ENCODE measurements at regions not wholly inside any gene's neighbourhood (a gene's known extent, or its start where the extent isn't known, plus 50 kb on each side); places are given as distances from the start of the nearest gene placed in this dataset.

DNA sequence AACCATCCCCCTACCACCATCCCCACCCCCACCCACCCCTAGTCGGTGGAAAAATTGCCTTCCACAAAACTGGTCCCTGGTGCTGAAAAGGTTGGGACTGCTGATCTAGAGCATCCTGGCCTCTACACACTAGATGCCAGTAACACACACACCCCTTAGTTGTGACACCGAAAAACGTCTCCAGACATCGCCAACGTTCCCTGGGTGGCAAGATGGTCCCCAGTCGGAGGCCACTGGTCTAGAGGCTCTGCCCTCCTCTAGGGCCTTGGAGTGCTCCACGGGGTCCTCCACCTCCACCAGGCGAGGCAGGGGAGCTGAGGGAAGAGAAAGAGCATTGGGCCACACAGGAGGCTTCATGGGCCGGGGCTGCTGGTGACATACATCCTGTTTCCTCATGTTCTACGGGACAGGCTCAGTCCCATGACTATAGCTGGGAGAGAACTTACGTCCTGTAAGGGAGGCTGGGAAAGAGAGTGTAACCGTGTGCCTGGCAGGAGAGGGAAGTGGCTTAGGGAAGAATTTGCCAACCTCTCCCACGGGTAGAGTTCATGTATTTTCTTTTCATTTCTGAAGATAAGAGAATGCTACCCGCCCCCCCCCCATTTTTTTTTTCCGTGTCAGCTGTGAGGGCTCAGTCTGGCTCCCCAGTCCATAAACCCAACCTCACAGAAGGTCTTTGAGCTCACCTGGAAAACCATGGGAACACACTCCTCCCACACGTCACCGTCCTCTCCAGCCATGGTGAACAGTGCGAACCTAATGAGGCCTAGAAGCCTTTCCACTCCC is 132.7 kb upstream of the MYCN start:
- TF ChIP-seq, protein P1, sequence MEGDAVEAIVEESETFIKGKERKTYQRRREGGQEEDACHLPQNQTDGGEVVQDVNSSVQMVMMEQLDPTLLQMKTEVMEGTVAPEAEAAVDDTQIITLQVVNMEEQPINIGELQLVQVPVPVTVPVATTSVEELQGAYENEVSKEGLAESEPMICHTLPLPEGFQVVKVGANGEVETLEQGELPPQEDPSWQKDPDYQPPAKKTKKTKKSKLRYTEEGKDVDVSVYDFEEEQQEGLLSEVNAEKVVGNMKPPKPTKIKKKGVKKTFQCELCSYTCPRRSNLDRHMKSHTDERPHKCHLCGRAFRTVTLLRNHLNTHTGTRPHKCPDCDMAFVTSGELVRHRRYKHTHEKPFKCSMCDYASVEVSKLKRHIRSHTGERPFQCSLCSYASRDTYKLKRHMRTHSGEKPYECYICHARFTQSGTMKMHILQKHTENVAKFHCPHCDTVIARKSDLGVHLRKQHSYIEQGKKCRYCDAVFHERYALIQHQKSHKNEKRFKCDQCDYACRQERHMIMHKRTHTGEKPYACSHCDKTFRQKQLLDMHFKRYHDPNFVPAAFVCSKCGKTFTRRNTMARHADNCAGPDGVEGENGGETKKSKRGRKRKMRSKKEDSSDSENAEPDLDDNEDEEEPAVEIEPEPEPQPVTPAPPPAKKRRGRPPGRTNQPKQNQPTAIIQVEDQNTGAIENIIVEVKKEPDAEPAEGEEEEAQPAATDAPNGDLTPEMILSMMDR (IDR thresholded peaks at IDR 0.05; ENCODE audit: low read length, missing control alignments), result no peak
- DNase-seq (ENCODE audit: low read depth), result no peak
- no peak overlapping the region for H3K4me3 ChIP-seq (replicated peaks; ENCODE audit: low read depth, low read length)

DNA sequence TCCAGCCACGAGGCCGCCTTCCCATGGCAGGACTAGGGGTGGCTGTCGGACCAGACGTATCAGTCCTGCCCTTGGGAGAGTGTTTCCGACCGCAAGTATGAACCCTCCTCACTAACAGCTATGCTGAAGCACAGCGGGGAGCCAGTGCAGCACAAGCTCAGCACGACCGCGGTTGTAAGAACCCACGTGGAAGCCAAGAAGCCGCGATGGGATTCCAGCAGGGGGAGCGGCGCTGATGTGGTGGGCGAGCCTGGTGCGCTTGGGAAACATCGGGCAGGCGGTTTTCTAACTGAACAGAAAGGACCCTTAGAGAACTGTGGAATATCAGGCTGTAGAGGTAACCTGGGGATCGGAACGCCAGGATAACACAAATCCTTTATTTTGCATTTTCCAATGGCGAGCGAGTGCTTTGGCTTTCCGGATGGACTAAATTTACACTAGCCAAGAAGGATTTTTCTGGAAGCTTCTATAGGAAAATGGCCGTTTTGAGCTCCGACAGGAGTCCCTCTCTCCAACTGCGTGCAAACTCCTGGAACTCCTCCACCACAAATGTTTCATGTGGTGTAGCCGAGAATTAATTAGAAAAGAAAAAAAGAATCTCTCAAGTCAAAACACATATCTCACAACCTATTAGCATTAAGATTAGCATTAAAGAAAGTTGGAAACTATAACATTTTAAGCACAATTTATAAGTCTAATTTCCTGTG is 132.0 kb upstream of the MYCN start:
- H3K4me3 ChIP-seq (replicated peaks; ENCODE audit: low read depth, low read length), result no peak overlapping the region
- TF ChIP-seq, protein P1 (IDR thresholded peaks at IDR 0.05; ENCODE audit: low read length, missing control alignments), result no peak

DNA sequence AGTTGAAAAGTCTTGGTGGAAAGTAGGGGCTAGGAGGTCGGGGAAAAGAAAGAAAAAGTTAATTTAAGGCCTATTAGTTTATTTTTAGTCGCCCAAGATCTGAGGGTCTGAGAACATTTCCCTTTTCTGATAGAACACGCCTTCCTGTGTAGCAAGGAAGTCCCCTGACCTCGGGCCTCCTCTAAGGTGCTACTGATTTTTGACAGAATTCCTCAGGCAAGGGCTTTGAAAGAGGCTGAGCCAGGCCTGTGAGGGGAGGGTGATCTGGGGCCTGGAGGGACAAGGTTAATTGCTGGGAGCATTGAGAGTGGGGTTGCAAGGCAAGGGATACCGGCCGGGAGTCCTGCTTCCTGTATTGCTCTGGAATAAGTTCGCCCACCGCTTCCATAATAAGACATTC is 131.4 kb upstream of the MYCN start:
- DNase-seq (ENCODE audit: low read depth), result no peak
- TF ChIP-seq, protein P1 (IDR thresholded peaks at IDR 0.05; ENCODE audit: low read length, missing control alignments), result no peak
- no peak overlapping the region for H3K4me3 ChIP-seq (replicated peaks; ENCODE audit: low read depth, low read length)

More for the DNA sequence above, 132.0 kb upstream of the MYCN start:
- DNase-seq (ENCODE audit: low read depth), result no peak

GRCh38 chr2:15809404-15809803 is 130.9 kb upstream of the MYCN start:
- TF ChIP-seq, protein P1 (IDR thresholded peaks at IDR 0.05; ENCODE audit: low read length, missing control alignments), result no peak
- no peak overlapping the region for H3K4me3 ChIP-seq (replicated peaks; ENCODE audit: low read depth, low read length)
- no peak for DNase-seq (ENCODE audit: low read depth)

DNA sequence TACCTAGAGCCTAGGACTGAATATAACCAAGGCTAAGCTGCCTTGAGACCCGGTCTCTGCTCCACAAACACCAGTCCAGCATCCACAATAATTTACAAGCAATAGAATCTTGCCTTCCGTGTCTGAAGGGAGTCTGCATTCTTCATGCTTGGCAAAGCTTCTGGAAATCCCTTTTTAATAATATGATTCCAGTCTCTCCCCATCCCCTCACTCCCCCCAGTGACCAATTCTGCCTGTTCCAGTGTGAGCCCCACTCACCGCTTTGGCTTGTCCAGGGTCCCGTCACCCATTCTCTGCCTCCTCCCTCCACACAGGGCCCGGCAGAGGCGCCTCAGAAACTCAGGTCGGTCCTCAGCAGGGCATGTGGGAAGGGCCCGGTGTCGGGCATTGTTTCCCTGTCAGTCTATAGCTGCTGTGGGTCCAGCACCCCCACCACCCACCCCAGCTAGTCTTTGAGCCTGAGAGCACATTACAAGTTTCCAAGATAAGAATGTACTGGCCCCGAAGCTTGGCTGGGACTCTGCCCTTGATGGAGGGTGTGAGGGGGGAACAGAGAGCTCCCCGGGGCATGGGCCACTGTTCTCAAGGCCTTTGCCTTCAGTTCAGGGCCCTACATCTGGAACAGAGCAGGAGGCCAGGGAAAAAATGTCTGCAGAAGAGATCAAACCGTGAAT is 129.7 kb upstream of the MYCN start:
- TF ChIP-seq, protein P1 (IDR thresholded peaks at IDR 0.05; ENCODE audit: low read length, missing control alignments), result no peak
- DNase-seq (ENCODE audit: low read depth), result no peak
- no peak overlapping the region for H3K4me3 ChIP-seq (replicated peaks; ENCODE audit: low read depth, low read length)

GRCh38 chr2:15811367-15811766 is 129.0 kb upstream of the MYCN start:
- DNase-seq (ENCODE audit: low read depth), result no peak
- TF ChIP-seq, protein P1 (IDR thresholded peaks at IDR 0.05; ENCODE audit: low read length, missing control alignments), result no peak
- no peak overlapping the region for H3K4me3 ChIP-seq (replicated peaks; ENCODE audit: low read depth, low read length)
